ENCODE measurements at regions not wholly inside any gene's neighbourhood (a gene's known extent, or its start where the extent isn't known, plus 50 kb on each side); places are given as distances from the start of the nearest gene placed in this dataset.

DNA sequence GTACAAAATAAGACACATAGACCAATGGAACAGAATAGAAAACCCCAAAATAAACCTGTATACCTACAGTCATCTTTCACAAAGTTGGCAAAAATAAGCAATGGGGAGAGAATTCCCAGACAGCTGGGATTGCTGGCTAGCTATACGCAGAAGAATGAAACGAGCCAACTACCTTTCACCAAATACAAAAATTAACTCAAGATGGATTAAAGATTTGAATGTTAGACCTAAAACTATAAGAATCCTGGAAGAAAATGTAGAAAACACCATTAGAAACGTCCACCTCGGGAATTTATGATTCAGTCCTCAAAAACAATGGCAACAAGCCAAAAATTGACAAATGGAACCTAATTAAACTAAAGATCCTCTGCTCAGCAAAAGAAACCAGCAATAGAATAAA, 408.1 kb upstream of the SLITRK1 start:
- H3K4me3 ChIP-seq = no peak overlapping the region
- no peak for DNase-seq
- intact Hi-C loops (cut with DNase I; ENCODE audit: low total_unique reads) = no loop called here
- 70 to 83% (median 78%) methylated on average over 4 of the region's 4 CpGs for WGBS, 5 donors
- no peaks in the 10 kb centered on the region for H3K4me1 ChIP-seq
- no peaks in the 10 kb centered on the region for H3K27me3 ChIP-seq (replicated peaks in 1 of 7)
- no peak overlapping the region for H3K27ac ChIP-seq
- H3K9me3 ChIP-seq = no peaks in the 10 kb centered on the region
- H3K36me3 ChIP-seq = no peaks in the 10 kb centered on the region
- TF ChIP-seq, protein P1, sequence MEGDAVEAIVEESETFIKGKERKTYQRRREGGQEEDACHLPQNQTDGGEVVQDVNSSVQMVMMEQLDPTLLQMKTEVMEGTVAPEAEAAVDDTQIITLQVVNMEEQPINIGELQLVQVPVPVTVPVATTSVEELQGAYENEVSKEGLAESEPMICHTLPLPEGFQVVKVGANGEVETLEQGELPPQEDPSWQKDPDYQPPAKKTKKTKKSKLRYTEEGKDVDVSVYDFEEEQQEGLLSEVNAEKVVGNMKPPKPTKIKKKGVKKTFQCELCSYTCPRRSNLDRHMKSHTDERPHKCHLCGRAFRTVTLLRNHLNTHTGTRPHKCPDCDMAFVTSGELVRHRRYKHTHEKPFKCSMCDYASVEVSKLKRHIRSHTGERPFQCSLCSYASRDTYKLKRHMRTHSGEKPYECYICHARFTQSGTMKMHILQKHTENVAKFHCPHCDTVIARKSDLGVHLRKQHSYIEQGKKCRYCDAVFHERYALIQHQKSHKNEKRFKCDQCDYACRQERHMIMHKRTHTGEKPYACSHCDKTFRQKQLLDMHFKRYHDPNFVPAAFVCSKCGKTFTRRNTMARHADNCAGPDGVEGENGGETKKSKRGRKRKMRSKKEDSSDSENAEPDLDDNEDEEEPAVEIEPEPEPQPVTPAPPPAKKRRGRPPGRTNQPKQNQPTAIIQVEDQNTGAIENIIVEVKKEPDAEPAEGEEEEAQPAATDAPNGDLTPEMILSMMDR (IDR thresholded peaks at IDR 0.05 in 8 of 11, conservative IDR thresholded peaks at IDR 0.05 in 3 of 11) = no peak

DNA sequence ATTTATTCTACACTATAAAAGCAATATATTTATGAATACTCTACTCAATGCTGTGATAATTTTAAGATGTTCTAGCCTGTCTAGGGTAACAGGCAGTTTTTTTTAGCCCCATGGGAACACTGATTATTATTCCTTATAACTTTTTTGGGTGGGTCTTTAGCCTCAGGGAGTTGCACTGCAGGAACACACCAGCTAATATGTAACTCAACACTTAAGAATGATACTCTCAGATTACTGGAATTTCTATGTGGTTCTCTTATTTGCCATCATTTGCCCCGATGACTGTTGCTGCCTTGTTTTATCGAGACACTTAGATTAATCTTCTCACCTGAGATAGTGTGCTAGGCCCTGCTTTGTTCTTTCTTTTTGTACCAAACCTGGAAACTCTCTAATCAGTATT, 396.9 kb upstream of the SLITRK1 start:
- intact Hi-C loops (cut with DNase I; ENCODE audit: low total_unique reads) = no loop called here
- no peaks in the 10 kb centered on the region for H3K9me3 ChIP-seq
- no peaks in the 10 kb centered on the region for H3K4me1 ChIP-seq
- H3K27ac ChIP-seq = no peak overlapping the region
- 63 to 85% (median 83%) methylated on average over 2 of the region's 2 CpGs for WGBS, 5 donors
- no peaks in the 10 kb centered on the region for H3K27me3 ChIP-seq (replicated peaks in 1 of 7)
- H3K36me3 ChIP-seq = no peaks in the 10 kb centered on the region
- no peak for DNase-seq
- H3K4me3 ChIP-seq = no peak overlapping the region
- TF ChIP-seq, protein P1 (IDR thresholded peaks at IDR 0.05 in 8 of 11, conservative IDR thresholded peaks at IDR 0.05 in 3 of 11) = no peak
- no peak for TF ChIP-seq POLR2A (IDR thresholded peaks at IDR 0.05)
- TF ChIP-seq POLR2AphosphoS5 (IDR thresholded peaks at IDR 0.05) = no peak

DNA sequence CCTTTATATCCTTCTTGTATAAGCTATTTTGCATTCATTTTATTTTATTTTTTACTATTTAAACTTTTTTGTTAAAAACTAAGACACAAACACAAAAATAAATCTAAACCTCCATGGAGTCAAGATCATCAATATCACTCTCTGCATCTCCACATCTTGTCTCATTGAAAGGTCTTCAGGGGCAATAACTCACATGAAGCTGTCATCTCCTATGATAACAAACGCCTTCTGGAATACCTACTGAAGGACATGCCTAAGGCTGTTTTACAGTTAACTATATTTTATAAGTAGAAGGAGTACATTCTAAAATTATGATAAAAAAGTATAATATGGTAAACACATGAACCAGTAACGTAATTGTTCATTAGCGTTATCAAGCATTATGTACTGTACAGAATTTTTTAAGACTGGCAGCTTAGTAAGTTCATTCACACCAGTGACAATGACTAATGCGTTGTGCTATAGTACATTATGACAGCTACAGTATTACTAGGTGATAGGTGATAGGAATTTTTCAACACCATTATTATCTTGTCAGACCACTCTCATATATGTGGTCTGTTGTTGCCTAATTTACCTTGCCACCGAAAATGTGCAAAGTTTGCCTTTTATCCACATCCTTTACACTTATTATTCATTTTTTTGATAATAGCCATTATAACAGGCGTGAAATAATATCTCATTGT, 390.7 kb upstream of the SLITRK1 start:
- TF ChIP-seq, protein P1 (IDR thresholded peaks at IDR 0.05 in 8 of 11, conservative IDR thresholded peaks at IDR 0.05 in 3 of 11) = no peak
- TF ChIP-seq POLR2AphosphoS5 (IDR thresholded peaks at IDR 0.05) (no peak), POLR2A (IDR thresholded peaks at IDR 0.05) (no peak)
- intact Hi-C loops (cut with DNase I; ENCODE audit: low total_unique reads) = no loop called here
- WGBS, 5 donors = 80 to 87% (median 85%) methylated on average over 6 of the region's 6 CpGs
- H3K27ac ChIP-seq = no peak overlapping the region
- H3K36me3 ChIP-seq = no peaks in the 10 kb centered on the region
- no peaks in the 10 kb centered on the region for H3K9me3 ChIP-seq
- H3K4me3 ChIP-seq = no peak overlapping the region
- no peak for DNase-seq
- H3K4me1 ChIP-seq = no peaks in the 10 kb centered on the region
- H3K27me3 ChIP-seq (replicated peaks in 1 of 7) = no peaks in the 10 kb centered on the region

DNA sequence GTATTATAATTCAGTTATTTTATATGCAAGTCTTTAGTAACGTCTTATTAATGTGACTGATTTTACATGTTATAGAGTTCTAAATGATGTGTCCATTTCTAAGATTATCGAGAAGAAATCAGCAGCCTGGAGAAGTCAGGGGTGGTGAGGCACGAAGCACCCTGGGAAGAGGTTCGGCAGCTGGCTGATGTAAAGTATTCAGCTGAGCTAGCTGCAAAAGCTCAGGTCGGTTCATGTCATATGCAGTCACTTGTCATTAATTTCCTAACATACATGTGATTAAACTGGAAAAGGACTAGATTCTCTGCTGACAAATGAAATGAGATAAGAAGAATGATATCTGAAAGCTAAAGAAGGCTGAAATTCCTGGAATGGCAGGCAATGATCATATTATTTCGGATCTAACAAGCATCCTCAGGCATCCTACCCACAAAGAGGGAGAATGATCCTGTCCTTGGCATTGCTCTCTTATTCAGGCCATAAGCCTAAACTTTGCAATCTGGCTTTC, 383.0 kb upstream of the SLITRK1 start:
- H3K27ac ChIP-seq = no peak overlapping the region
- no peaks in the 10 kb centered on the region for H3K27me3 ChIP-seq (replicated peaks in 1 of 7)
- no peak for DNase-seq
- intact Hi-C loops (cut with DNase I; ENCODE audit: low total_unique reads) = no loop called here
- H3K36me3 ChIP-seq = no peaks in the 10 kb centered on the region
- WGBS, 5 donors = 65 to 81% (median 74%) methylated on average over 6 of the region's 6 CpGs
- H3K4me3 ChIP-seq = no peak overlapping the region
- no peaks in the 10 kb centered on the region for H3K4me1 ChIP-seq
- no peaks in the 10 kb centered on the region for H3K9me3 ChIP-seq
- TF ChIP-seq POLR2A (IDR thresholded peaks at IDR 0.05) = no peak
- TF ChIP-seq POLR2AphosphoS5 (IDR thresholded peaks at IDR 0.05) = no peak
- TF ChIP-seq, protein P1 (IDR thresholded peaks at IDR 0.05 in 8 of 11, conservative IDR thresholded peaks at IDR 0.05 in 3 of 11) = no peak
